GM20431 (cell line): ENCODE measurements at regions not wholly inside any gene's neighbourhood (a gene's known extent, or its start where the extent isn't known, plus 50 kb on each side); places are given as distances from the start of the nearest gene placed in this dataset.

Experiments
- in situ Hi-C: fragments of 300-500 bp; cut with MseI, MboI; formaldehyde crosslinking; loops from one replicate; pipeline ENCODE4 v1.15.0; 2020; ENCODE audit warnings: low sequenced_read_pairs; ENCODE audit not compliant: unreplicated experiment

DNA sequence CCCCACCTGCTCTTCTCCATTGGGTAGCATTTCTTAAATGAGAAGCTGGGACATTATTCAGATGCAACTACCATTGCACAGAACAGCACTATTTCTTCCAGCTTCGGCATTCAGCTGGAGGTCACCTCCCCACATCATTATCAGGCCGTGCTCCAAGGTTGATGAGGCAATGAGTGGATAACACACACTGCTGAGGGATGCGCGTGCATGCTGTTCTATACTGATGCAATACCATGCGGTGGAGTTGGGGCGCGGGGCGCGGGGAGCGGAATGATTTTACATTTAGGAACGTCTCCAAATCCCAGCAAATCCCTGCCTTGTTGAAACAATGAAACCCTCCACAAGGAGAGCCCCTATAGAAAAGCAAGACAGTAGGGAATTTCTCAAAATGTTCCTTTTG is 283.4 kb downstream of the GRIN2B start:
- in situ Hi-C loops: no loop called here

DNA sequence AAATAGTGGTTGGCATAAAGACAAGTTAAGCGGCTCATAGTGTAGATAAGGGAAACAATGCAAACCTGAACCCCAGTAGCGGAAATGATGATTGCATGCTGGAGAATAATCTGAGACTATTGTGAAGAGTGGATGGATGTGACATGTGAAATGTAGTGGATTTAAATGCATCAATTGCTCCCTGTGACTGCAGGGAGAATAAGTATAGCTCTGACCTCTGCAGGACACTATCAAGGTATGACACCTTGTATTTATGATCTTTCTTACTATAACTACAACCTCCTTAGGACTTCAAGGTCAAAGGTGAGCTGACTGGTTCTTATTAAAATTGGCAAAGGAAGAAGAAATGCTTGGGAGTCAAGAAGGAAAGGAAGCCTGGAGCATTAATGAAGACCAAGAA is 285.6 kb downstream of the GRIN2B start:
- in situ Hi-C loops: no loop called here

DNA sequence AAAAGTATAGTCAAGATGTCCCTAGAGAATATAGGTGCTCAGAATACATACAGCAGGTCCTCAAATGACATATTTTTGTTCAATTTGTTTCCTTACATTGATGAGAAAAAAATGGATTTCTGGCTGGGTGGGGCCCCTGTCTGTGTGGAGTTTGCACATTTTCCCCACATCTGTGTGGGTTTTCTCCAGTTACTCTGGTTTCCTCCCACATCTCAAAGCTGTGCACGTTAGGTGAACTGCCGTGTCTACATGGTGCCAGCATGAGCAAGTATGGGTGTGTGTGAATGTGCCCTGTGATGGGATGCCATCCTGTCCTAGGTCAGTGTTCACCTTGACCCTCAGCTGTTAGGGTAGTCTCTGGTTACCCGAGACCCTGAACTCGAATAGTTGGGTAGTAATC is 289.1 kb downstream of the GRIN2B start:
- in situ Hi-C loops: no loop called here

DNA sequence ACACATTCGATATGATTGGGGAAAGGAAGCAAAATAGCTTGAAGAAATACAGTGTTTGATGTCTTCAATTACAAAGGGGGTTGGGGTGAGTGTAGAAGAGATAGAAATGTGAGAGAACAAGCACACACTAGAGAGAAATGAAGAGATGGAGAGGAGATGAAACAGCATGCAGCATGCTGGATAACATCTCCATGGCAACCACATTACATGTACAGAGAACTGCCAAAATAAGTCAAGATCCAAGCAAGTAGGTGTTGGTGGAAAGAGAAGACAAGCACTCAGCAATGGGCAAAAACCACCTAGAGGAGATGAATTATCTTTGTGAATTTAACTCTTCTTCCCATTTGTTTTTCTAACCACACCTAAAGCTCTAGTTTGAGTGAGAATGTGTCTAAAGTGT is 289.8 kb downstream of the GRIN2B start:
- in situ Hi-C loops: no loop called here

DNA sequence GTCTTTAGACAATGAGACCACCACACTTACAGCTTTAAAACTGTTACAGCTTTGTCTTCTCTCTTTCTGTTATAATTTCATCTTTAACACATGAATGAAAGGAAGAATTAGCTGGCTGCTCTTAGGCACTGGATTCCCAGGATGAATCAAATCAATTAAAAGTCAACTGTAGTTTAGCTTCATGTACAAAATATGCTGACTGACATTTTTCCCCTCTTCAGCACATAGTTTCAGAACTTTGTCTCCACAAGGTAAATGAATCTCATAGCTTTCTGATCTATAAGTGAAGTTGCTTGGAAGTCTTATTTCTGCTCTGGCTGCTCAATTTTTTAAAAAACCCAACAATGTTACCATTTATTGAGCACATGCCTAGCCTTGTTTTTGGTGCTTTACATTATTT is 293.8 kb downstream of the GRIN2B start:
- in situ Hi-C loops: no loop called here

DNA sequence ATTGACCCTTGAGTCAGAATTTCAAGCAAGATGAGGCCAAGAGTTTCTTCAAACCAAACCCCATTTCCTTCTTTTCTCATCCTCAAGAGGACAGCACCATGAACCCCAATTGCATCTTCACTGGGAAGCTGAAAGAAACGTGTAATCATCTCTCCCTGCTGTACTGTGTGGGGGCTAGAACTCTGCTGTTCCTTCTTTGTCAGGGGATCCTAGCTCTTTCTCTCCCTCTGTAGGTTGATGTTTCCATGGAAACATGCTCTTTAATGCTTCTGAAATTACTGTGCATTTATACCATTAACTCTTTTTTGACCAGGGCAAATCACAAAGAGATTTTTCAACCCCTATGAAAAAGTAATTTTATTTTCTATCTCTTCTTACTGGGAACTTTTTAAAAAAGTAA is 295.1 kb downstream of the GRIN2B start:
- in situ Hi-C loops: no loop called here

DNA sequence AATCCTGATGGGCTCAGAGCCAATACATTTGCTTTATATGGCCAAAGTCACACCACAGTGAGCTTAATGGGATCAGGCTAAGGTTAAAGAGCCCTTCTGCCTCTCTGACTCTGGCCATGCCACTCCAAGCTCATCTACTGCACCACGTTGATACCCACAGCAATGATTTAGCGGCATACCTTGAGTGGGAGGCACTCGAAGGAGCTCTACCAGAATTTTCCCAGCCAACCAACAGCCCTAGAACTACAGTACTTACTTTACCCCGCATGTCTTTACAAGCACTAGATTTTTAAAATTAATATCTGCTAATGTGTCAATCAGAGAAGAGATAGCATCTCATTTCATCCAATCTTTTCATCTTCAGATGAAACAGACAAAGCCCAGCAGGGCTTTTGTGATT is 300.5 kb downstream of the GRIN2B start:
- in situ Hi-C loops: no loop called here

DNA sequence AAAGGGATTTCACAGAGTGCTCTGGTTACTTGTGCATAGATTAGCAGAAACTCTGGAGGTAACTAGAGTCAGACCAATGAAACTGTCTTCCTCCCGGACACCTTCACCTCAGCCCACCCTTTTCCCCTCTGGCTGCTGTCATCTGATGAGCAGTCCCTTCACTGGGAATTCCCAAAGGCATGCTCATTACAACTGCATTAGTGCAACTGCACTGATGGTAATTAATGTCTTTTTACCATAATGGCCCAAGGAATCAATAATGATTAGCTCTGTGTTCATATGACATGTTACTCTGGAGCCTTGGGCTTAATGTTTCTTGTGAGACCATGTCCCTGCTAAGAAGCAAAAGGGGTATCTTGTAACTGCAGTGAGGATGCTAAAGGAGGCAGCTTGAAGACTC is 304.5 kb downstream of the GRIN2B start:
- in situ Hi-C loops: no loop called here

DNA sequence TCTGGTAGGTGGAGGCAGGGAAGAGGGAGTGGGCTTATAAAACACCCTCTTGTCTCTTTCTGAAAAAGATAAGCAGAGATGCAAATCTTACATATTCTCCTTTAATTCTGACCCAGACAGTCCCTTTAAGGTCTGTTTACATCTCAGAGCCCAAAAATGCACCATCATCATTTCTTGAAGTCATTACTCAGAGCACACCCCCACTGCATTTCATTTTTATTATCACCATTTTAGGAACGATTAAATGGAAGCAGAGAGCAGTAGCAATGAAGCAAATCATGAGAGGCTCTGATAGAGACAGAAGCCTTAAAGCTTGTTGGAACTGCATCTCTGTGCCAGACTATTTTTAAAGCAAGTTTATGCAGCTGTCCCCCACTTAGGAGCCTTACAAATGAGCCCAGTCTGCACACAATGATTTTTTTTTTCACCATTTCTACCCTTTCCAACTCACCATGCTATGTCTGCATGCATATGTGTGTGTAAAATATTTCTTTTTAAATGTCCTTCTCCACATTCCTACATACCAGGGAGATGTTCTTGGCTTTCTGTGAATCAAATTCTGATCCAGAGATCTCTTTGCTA is 311.0 kb downstream of the GRIN2B start:
- in situ Hi-C loops: loop anchor here (25.0 kb wide), 1 partner anchor 308 kb away; no protein-coding TSS in a partner anchor

DNA sequence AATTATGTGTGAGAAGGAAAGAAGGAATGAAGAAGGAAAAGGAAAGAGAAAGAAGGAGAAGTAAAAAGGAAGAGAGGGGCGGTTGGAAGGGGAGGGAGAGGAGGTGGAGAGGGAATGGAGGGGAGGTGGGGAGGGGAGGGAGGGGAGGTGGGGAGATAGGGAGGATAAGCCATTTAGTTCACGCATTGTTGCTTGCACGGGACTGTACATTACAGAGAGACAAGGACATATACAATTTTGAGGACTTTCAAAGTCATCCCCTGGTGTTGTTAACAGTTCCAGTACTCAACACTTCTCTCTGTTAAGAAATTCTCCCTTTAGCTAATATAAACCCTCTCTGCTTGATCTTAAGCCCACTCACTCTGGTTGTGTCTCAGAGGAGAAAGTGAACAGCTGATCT is 312.5 kb downstream of the GRIN2B start:
- in situ Hi-C loops: loop anchor here (25.0 kb wide), 1 partner anchor 307 kb away; no protein-coding TSS in a partner anchor

DNA sequence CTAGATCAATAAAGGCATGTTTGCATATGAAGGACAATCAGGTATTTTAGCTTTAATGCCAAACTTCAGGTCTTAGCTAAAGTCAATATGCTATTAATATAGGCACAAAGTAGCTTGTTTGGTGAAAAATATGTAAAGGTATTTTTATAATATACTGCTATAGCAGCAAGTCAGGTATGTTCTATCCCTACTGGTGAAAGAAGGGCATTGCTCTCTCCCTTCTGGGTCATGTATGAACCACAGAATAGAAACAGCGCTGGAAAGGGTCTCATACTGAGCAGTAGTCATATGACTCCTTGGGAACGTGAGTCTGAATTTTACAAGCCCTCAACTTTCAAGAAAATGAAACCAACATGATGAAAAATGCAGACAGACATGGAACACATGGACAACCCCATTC is 314.6 kb downstream of the GRIN2B start:
- in situ Hi-C loops: loop anchor here (25.0 kb wide), 1 partner anchor 305 kb away; no protein-coding TSS in a partner anchor

DNA sequence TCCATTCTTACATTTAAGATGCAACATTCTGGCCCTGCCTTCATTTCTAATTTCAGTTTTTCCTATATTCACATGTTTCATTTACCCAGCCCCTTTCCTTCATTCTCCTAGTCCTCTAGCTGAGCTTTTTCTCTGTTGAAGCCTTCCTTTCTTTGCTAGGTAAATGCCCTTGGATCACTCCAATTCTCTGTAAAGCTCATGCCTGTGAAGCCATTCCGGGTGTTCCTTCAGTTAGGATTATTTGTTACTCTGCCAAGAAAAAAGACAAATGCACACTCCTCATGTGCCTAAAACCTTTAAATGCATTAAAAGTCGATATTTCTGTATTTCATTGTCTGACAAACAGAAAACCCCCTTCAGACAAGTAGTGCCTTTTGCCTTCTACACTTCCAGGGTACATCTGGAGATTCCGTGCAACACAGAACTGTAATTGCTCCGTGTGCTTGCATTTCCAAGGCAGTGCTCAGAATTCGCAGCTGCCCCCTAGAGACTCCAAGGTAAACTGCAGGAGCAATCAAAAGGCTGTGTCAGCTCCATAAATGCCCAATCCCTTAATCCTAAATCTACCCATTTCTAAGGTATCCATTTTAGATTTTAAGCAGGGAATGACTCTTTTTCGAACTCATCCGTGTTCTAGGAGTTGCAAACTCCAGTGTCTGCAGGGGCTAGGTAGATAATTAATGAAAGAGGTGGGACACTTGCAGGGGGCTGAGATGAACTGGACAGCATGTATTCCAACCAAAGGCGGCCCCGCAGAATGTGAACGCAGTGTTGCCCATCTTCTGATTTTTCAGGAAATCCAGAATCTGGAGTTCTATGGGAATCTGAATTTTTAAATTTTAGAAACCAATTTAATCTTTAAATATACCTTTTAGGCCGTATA is 320.2 kb downstream of the GRIN2B start:
- in situ Hi-C loops: loop anchor here (25.0 kb wide), 1 partner anchor 299 kb away; no protein-coding TSS in a partner anchor

DNA sequence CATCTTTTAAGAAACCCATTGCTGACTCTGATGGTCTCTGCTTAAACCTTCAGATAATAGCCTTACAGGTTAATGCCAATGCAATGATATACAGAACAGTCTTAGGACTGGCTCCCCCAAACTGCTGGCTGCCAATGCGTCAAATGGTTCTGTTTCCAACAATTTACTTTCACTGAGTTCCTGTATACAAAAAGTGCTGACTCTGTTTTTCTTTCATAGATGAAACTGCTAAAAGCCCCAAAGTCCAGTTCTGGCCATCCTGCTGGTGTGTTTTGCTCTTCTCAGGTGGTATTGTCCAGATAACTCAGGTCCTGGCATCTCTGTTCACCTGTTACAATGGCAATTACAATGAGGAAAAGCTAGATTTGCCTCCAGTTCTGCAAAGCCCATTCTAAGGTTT is 326.9 kb downstream of the GRIN2B start:
- in situ Hi-C loops: loop anchor here (25.0 kb wide), 1 partner anchor 292 kb away; no protein-coding TSS in a partner anchor

DNA sequence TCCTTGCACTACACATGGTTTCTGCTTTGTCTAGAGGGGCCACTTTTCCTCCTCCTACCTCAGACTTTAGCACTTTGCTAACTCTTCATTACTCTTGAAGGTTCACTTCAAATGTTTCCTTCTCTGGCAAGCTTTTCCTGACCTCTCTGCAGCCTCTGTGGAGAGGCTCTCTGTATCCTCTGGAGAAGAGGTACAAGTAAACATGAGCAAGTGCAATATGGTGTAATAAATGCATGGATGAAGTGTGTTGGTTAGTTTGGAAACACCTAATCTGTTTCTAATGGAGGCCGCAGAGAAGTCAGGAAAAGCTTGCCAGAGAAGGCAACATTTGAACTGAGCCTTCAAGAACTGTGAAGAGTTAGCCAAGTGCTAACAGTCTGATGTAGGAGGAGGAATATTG is 329.3 kb downstream of the GRIN2B start:
- in situ Hi-C loops: loop anchor here (25.0 kb wide), 1 partner anchor 290 kb away; no protein-coding TSS in a partner anchor

DNA sequence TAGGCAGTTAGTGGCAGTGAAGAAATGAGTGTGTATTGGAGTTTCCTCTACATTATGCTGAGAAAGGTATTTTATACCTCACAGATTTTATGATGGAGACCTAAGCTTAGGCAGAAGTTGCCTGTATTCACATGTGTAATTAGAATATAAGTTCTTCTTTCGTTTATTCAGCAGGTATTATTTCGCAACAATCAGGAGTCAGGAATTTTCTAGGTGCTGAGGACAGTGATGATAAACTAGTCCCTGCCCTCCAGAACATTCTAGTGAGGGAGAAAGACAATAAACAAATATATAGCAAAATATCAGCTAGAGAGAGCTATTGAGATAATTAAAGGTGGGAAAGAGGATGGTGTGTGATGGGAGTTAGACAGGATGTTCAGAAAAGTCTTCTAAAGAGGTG is 345.7 kb downstream of the GRIN2B start:
- in situ Hi-C loops: no loop called here

DNA sequence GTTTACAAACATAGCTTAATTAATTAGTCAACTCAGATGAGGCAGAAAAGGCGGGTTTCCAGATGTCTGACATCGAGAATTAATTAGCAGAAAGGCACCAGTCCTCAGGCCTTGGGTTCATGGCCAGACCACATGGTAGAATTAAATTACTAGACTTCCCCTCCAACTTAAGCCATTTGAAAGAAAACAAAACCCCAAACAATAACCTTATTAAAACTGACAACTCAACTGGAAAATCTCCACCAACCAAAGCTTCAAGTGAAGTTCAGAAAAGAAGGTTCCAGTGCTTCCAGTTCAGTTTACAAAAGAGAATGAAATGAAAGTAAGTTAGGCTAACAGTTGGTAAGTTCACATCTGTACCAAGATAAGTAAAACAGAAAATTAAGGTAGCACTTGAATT is 349.5 kb downstream of the GRIN2B start:
- in situ Hi-C loops: no loop called here

DNA sequence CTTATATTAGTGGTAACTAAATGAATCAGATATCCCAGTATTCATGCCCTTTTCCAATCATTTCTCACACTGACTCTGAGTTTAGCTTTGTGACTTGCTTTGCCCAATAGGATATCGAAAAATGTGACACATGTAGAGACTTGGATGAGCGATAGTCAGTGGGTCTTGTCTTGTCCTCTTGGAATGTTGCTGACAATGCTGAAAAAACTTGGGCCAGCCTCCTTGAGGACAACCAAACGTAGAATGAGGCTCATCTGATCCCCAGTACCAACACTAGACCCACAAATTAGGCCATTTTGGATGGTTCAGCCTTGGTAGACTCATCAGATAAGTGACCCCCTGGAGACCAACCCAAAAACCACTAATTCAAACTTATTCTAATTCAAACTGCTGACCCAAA is 351.0 kb downstream of the GRIN2B start:
- in situ Hi-C loops: no loop called here

DNA sequence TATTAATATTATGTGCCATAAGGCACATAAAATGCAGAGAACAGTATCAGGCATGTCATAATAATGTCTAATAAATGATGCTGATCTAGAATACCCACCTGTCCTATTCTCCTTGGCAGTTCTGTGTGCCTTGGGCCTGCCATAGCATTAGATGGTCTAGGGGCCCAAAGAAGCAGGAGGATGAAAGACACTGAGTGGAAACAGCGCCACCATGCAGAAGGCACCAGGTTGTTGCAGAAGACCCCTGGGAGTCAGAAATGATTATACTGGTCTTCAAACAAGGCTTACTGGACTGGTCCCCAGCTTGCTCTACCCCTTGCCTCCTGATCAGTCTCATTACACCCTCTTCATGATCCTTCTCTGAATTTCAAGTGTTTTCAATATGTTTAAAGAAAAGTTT is 353.3 kb downstream of the GRIN2B start:
- in situ Hi-C loops: no loop called here

DNA sequence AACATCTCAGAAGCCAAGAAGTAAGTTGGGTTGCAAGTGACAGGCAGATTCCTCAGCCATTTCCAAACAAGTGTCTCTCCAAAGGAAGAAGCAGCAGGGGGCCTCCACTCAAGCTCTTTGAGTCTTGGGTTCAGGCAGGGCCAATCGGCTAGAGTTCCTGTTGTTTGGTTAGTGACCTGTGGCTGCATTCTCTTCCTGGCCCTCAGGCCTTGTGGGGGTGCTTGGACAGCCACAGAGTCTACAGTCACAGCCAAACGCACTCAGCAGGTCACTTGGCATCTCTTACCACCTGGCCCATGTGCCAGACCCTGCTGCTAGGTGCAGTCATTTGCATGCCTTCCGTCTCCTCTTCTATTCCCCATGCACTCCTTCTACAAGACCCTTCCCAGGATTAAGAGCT is 353.9 kb downstream of the GRIN2B start:
- in situ Hi-C loops: no loop called here

DNA sequence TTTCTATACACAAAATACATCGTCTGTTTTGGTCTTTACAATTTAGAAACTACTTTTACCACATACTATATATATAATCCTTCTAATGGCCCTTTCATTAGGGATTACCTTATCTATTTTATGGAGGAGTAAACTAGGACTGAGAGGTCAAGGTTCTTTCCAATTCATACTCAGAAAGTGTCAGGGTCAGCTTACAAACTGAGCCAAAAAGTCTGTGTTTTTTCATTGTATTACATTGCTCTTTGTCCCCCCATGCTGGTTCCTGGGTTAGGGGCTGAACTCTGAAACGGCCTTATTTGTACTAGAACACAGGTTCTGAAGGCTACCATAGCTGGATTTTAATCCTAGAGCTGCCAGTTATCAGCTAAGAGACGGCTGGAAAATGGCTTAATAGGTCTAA is 368.1 kb downstream of the GRIN2B start:
- in situ Hi-C loops: no loop called here

DNA sequence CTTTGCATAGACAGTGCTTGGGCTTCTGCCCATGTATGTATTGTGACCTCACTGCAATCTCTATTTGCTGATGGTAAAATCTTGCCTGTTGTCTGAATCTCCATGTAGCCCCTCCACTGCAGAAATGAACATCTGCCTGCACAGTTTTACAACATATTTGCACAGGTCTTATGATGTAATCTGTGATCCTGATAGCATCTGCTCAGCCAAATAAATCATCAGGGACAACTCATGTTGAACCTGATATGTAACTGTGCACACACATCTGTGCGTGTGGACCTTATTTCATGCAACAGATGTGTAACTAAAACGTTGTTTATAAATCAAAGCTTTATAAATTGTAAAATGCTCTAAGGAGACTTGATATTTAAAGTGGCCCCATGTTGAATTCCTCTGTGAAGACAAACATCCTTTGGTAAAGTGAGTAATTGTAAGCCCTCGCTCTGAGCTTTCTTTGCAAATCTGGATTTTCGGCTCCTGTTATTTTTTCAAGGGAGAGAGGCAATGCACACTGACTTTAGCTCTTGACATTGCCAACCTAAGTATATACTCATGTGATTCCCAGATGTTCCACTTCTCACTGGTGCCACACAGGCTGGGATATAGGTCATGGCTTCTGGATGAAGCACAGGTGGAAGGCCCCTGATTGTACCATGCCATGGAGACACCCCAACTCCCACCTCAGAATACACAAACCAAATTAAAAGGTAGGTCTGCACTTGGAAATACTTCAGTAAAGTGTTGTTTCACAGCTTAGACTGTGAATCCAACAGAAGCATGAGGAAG is 371.3 kb downstream of the GRIN2B start:
- in situ Hi-C loops: no loop called here
